ENCODE measurements at regions not wholly inside any gene's neighbourhood (a gene's known extent, or its start where the extent isn't known, plus 50 kb on each side); places are given as distances from the start of the nearest gene placed in this dataset.
"Not testable (repeated sequence)": the region's sequence is repeated elsewhere in the genome, so short reads cannot be mapped to it uniquely, and the experiment has no call there.

DNA sequence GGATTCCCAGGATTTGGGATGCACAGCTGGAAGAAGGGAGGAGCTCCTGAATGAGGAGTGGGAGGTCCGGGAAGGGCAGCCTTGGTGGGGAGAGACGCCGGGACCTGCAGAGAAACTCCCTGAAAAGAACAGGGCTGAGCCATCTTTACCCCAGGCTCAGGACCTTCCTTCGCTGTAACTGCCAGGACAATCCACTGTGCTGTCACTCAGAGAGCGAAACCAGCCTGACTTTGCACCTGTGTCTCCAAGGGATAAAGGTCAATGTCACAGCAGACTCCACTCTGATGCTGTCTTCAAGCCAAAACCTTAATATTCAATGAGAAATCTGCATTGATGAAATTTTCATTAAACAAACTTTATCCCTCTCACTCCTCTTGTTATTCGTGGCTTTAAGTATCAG lies 235.4 kb upstream of the SULF2 start:
- not testable (repeated sequence) for DNase-seq

DNA sequence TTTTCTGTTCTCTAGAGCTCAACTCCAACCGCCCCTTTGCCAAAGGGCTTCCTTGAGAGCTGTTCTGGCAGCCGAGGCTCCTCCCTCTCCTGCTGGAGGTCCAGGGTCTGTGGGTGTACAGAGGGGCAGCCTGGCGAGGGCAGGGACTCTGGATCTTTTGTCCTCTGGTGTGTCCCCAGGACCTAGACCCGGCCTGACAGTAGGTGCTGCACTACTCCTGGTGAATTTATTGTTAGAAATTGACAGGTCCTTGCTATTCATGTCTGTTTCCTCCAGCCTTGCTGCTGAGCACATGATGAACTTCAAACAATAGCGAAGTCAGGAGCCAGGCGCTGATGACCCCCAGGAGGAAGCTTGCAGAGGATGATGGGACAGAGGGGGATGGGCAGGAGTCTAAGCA lies 234.7 kb upstream of the SULF2 start:
- DNase-seq: no peak

DNA sequence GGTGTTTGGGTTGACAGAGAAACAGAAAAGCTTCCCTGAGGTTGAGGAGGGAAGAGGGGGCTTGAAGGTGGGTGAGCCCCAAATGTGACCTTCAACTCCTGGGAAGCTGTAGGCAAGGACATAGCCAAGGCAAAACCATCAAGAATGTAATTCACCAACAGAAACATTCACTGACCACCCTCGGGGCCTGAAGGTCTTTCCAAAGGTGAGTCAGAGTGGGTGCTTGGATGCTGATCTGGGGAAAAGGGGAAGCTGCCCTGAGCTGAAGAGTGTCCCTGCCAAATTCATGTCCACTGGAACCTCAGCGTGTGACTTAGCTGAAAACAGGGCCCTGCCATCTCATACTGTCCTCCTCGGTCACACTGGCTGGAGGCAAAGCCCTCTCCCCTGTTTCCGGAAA lies 234.2 kb upstream of the SULF2 start:
- no peak for DNase-seq

DNA sequence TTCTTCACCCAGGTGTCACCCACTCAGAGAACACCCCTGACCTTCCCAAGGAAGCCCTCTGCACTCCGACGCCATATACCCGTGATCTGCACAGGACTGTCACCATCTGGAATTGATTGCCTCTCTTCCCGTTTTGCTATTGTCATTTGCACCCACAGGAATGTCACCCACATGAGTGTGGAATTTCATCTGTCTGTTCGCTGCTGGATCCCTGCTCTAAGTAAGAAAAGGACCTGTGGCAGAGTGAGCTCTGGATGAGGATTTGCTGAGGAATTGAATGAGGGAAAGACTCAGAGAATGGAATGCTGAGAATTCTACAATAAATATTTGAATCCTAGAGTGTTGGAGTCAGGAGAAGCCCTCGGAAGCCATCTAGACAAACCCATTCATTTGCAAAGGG lies 233.6 kb upstream of the SULF2 start:
- DNase-seq: not testable (repeated sequence)

DNA sequence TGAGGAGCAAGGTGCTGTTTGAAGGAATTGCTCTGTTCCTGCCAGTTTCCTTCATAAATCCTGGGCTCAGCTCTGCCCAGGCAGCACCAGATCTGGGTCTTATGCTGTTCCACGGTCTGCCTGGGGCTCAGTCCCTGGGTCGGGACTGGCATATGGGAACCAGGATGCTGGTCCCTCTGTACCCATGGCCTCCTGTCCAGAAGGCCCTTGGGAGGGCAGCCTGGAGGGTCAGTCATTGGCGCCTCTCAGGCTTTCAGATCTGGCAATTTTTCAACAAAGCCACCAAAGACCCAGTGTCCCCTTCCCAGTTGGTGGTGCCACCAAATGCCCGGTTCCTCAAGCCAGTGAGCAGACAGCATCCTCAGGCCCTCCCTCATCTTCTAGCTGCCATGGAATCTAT lies 232.7 kb upstream of the SULF2 start:
- DNase-seq: no peak

DNA sequence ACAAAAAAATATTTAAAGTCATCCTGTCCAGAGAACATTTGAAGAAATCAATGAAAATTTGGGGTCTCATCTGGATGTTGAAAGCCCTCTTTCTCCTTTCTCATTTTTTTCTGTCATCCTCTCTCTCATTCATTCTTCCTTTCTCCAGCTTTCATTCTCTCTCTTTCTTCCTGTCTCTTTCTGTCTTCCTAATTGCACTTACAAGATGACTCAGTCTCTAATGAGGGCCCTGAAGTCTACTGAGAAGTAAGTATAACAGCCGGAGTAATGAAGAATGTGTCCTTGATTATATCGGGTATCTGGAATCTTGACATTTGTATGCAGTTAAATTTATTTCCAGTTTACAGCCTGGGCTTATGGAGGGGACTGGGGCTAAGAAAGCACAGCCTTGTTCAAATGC lies 232.2 kb upstream of the SULF2 start:
- DNase-seq: no peak

DNA sequence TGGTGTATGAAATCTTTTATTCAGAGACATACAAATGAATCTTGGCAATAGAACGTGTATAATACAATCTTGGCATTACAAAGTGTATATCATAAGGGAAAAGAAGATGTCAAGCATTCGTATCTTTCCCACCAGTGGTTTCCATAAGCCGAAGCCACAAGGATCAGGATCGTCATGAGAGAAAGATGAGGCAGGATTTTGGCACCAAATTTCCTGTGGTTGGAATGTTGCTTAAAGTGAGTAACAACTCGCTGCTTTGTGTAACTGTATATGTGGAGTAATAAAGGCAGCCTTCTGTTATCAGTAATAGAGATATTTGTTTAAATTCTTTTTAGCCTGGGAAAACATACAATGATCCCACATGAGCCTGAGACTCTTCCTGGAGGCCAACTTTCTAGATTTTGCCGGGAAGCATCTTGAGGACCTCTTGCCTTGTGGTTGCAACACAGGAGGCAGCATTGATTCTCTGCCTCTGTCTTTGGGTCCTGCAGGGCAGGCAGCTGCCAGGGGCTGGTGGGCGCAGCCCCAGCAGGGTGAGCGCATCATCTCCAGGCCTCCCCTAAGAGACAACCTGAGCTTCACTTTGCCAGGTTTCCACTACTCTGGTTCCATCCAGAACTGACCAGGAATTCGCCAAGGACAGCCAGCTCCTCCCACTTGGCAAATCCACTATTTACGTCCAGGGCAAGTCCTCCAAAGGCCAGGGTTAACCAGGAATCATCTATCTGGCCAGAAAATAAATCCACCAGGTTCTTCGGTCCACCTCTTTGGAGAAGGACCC lies 230.9 kb upstream of the SULF2 start:
- no peak for DNase-seq

DNA sequence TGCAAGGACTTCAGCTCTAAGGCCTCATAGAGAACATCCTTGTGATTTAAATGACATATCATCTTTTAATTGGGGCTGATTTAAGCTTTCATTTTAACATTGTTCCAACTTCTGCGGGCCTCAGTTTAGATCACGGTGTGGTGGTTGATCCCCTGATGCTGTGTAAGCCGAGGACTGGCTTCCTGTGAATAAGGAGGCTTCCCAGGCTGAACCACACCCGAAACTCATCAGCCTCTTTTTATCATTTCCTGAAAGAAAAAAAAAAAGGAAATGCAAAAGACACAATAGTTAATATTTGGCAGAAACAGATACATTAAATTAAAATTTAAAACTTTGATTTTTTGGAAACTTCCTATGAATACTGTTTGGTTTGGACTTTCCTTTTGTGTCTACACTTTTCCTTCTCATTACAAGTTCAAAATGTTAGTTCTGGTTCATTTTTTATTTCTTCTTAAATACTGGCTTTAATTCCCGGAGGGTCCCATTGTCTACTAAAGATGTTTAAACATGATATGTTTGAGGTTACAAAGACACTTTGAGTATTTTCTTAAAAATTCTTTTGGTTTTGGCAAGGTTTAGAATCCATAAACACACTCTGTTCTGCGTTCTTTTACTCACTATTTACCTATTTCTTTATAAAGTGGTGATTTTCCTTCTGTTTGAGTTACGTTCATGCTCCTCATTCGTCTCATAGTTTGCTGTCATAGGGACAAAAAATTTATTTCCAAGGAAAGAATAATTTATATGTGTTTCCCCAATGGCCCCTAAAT lies 230.0 kb upstream of the SULF2 start:
- no peak for DNase-seq

DNA sequence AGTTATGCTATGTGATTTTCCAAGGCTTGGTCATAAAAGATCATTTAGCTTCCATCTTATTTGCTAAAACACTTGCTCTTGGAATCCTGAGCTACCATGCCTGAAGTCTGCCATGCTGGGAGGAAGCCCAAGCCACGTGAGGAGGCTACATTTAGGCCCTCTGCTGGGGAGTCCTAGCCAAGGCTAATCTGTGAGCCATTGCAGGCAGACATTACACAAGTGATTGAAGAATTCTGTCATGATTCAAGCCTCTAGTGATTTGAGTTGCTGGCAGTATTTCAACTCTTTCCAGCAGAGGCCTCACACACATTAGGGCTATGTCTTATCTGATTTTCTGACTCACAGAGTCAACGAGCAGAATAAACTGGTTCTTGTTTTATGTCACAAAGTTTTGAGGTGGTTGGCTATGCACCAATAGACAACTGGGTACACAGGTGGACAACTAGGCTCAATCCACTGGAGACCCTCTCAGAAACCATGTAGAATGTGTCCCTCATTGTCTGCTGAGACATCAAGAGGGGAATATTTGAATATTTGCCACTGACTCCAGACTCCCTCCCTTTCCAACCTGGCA lies 227.2 kb upstream of the SULF2 start:
- no peak for DNase-seq

DNA sequence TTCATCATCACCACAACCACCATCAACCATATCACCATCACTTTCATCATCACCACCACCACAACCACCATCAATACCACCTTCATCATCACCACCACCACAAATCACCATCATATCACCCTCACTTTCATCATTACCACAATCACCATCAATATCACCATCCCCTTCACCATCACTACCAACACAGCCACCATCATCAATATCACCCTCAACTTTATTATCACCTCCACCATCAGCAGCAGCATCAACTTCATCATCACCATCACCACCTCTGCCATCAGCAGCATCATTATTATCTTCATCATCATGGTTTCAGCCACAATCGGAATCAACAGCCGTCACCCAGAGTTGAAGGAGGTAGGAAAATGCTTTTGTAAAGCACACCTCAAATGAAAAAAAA lies 225.7 kb upstream of the SULF2 start:
- no peak for DNase-seq

DNA sequence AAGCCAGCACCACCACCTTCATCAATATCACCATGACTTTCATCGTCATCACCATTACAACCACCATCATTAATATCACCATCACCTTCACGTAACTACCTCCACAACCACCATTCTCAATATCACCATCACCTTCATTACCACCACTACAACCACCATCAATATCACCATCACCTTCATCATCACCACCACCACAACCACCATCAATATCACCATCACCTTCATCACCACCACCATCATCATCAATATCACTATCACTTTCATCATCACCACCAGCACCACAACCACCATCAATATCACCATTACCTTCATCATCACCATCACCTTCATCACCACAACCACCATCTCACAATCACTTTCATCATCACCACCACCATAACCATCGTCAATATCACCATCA lies 225.3 kb upstream of the SULF2 start:
- no peak for DNase-seq

DNA sequence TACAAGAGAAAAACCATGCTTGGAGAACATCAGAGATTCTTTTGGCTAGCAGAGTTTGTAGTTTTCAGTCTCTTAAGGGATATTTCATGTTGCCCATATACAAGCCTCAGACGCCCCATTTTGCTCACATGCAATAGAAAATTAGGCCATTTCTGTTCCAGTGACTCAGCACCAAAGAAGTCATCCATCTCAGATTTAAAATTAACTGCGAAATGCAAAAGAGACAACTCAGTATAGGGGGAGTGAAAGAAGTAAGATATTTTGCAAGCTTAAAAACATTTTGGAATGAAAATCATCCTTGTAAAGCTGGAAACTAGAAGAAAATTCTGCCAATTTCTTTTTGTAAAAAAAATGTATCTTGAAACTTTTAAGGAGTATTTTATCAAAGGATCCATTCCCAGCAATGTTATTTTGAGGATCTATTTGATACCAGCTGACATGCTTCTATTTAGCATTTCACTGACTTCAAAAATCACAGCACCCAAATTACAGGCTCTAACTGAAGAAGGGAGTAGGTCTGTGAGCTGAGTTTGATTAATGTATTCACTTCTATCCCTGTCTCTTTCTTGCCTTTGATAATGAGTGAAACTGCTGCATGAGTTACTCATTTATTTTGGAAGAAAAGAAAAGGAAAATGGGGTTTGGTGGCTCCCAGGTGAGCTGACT lies 223.7 kb upstream of the SULF2 start:
- DNase-seq: no peak

DNA sequence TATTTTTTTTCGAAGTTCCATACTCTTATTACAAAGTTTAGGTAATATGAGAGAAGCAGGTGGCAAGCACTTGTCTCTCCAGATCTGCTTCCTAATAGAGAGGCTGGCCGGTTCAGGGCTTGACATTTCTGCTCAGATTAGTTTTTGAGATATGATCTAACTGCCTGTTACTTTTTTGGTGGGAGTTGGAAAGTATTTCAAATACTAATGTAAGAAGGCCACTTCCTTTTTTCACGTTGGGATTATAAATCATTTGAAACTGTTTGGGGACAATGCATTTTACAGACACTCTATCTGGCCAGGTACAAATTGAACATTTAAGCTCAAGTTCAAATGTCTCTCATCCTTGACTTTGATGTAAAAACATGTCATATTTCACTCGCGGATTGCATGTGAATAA lies 222.1 kb upstream of the SULF2 start:
- DNase-seq: no peak

DNA sequence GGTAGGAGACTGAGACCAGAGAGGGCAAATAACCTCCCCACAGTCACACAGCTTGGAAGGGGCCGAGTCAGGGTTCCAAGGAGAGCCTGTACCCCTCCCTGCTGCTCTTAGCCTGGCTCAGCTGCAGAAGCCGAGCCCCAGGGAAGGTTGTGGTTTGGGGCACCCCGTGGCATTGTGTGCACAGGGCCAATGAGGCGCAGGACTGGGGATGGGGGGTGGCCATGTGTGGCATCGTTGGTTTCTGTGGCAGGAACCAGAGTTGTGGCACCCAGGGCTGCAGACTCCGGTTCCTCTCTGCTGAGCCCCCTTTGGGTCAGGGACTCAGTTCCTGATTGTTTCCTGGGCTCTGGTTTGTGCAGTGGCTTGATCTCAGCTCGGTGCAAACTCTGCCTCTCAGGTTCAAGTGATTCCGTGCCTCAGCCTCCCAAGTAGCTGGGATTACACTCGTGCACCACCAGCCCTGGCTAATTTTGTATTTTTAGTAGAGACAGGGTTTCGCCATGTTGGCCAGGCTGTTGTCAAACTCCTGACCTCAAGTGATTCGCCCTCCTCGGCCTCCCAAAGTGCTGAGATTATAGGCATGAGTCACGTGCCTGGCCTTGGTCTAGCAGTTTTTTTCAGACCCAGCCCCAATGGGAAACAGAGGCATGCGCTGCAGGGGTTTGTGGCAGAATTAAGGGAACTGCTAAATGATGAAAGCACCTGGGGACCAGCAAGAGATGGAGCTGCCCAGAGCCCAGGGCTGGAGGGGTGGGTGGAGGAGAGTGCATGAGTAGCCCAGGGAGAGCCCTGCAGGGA lies 221.0 kb upstream of the SULF2 start:
- no peak for DNase-seq

DNA sequence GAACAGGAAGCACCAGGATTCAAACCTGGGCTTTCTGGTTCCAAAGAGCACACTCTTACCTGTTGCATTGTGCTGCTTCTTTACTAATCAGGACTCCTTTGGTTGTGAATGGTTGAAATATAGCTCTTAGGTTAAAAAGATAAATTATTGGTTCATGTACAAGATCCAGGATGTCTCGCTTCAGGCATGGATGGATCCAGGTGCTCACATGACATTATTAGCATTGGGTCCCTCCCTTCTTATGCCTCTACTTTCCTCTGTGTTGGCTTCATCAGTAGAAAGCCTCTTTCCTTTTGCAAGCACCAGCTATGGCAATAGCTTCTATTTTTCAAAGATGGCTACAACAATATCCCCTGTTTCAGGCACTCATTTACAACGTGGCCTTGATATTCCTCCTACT lies 217.7 kb upstream of the SULF2 start:
- DNase-seq: no peak

DNA sequence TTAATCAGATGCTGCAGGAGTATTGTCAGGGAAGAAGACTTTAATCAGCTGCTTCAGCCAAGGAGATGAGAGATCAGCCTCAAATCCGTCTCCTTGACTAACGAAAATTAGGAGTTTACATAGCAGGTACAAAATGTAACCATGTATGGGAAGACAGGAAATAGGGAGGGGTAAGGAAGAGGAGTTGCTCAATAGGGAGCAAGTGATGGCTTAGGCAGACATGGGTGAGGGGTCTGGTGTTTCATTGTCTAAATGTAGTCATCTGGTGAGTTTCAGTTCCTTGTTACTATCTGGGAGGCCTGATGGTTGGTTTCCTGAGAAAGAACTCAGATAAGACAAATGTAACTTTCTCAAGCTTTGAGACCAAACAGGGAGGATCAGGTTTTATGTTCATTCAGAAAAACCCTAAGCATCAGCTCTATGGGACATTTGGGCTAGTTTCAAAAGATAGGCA lies 217.3 kb upstream of the SULF2 start:
- no peak for DNase-seq

DNA sequence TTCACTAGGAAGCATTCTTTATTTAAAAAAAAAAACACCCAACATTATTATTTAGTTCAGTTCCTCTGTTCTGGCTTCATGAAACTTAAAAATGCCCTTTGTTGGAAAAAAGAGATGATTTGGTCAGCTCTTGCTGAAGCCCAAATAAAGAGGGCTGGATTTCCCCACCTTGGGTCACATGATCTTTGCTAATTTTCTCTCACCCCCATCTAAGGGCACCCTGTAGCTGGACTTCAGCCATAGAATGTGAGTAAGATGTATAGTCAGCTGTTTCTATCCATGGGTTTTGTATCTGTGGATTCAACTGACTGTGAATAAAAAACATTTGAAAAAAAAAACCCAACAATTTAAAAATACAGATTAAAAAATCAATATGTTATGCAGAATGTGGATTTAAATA lies 213.9 kb upstream of the SULF2 start:
- no peak for DNase-seq

DNA sequence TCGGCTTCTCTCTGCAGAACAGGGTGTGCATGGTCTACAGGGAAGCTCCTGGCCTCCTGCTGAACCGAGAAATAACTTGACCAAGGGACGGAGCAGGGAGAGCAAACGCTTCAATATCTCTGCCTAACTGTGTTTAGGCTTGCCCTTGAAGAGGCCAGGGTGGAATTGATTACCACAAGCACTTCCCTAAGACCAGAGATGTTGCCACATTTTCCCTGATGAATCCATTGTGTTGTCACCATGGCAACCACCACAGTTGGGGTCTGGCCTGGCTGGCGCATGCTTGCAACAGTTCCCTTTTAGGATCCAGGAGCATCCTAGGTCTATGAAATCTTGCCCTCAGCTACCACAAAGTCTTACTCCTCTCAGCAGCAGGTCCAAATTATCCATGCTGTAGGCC lies 213.5 kb upstream of the SULF2 start:
- no peak for DNase-seq

DNA sequence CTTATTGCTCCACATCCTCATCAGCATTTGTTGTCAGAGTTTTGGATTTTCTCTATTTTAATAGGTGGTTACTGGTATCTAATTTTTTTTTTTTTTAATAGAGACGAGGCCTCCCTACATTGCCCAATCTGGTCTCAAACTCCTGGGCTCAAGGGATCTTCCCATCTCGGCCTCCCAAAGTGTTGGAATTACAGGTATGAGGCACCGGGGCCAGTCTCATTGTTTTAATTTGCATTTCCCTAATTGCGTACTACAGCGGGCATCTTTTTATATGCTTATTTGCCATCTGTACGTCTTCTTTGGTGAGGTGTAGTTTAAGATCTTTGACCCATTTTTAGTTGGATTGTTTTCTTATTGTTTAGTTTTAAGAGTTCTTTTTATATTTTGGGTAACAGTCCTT lies 210.4 kb upstream of the SULF2 start:
- no peak for DNase-seq

DNA sequence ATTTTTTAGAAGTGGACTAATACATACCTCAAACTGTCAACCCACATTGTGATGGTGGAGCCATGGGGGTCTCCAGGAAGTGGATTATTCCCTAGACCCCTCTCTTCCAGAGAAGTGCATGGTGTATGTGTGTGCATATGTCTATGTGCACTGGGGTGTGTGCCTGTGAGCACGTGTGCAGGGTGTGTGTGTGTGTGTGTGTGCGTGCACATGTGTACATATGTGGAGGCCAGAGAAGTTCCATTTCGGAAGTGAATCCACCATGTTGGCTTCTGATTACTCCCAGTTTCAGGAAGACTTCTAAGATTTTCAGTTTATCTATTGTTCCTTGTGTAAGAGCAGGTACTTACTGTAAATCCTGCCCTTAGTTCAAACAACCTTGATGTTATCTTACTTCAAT lies 208.5 kb upstream of the SULF2 start:
- no peak for DNase-seq

DNA sequence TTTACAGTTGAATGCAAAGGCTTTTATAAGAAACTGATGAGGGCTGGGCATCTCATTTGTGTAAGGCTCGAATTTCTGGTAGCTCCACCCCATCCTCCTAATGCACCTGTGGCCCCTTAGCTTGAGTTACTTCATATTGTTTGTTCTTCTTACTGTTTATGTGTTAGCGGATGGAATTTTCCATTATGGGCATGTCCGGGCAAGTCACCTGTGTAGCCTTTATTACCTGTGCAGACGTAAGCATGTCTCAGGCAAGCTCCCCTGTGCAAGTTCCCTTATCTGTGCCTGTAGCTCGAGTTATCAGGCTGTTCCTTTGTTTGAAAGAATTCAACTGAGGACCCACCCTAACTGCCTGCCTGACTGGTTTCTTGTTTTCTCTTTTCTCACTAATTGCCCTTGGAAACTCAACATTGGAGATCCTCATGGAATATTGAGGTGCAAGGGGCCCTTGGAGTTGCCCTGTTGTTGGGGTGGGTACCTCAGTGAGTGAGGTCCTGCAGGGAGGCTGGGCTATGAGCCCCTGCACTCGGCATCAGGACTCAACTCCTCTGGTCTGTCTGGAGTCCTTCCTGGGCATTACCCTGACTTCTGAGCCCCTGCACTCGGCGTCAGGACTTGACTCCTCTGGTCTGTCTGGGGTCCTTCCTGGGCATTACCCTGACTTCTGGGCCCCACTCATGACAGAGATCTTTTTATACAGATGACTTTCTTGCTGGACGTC lies 207.9 kb upstream of the SULF2 start:
- peak; percentile 36 for DNase-seq

DNA sequence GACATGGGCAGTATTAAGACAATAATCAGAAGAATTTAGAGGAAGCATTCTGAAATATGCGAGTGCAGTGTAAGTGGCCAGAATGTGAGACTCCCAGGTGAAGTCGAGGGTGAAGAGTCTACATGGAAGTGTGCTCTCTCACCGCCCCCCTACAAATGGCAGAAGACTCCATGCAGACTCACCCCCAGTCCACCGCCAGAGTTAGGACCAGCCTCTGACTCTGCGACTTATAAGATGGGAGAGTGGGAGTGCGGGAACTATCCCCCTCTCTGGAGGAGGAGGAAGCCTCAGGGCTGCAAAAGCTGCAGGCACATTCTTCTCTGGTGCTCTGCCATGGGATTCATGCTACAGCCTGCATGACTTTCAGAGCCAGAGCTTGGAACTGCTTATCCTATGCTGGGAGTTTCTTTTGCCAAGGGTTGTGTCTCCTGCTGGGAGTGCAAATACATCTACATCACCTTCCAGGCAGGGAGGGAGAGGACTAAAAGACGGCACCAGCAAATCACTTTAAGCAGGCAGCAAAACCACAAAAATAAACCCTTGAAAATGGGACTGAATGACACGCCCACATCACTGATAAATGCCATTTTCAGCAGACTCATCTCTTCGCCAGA lies 206.7 kb upstream of the SULF2 start:
- peak; percentile 64 for DNase-seq
